Right lobe of liver (tissue), 6 donors: ENCODE measurements at regions not wholly inside any gene's neighbourhood (a gene's known extent, or its start where the extent isn't known, plus 50 kb on each side); places are given as distances from the start of the nearest gene placed in this dataset.
"Not testable (repeated sequence)": the region's sequence is repeated elsewhere in the genome, so short reads cannot be mapped to it uniquely, and the experiment has no call there.

Source experiments
- ATAC-seq, 4 donors: fragments of 200-7000 bp; cut with Tn5 transposase; one replicate each; pipeline ENCODE4 v1.9.1; 2020; ENCODE audit warnings: mild to moderate bottlenecking in 4 of 4, moderate library complexity in 4 of 4
- DNase-seq, 3 donors: peaks; one replicate each; pipeline ENCODE4 v3.0.0-alpha.2; 2020
- H3K27ac ChIP-seq, 3 donors: fragments of 200-600 bp; one replicate each; pipeline ENCODE4 v1.8.0; 2022
- H3K27me3 ChIP-seq, 2 donors: fragments of 200-600 bp; one replicate each; pipeline ENCODE4 v1.8.0; 2022
- H3K36me3 ChIP-seq, 4 donors: fragments of 200-600 bp; sonication (generic) in 1 of 4; one replicate each; pipeline versions ENCODE4 v1.5.1 to v1.8.0; 2017 to 2022; ENCODE audit warnings: control low read depth in 1 of 4
- H3K4me1 ChIP-seq, 4 donors: fragments of 200-600 bp; sonication (generic) in 1 of 4; one replicate each; pipeline versions ENCODE4 v1.5.1 to v1.8.0; 2017 to 2022; ENCODE audit warnings: control low read depth in 1 of 4
- H3K4me3 ChIP-seq, 3 donors: fragments of 200-600 bp; one replicate each; pipeline ENCODE4 v1.8.0; 2022
- H3K9me3 ChIP-seq, 4 donors: fragments of 200-600 bp; sonication (generic) in 1 of 4; one replicate each; pipeline versions ENCODE4 v1.5.1 to v1.8.0; 2017 to 2022; ENCODE audit warnings: control low read depth in 1 of 4
- CTCF ChIP-seq, 4 donors: fragments of 200-600 bp in 3 of 4; fragments of 450-650 bp in 1 of 4; IDR thresholded peaks; one replicate each; pipeline versions ENCODE4 v1.5.1 to v1.8.0; 2016 to 2022; ENCODE audit warnings: antibody characterized with exemption in 4 of 4, mild to moderate bottlenecking in 2 of 4
- POLR2A ChIP-seq: fragments of 450-650 bp; IDR thresholded peaks from one replicate; pipeline ENCODE4 v1.6.1; 2017; ENCODE audit warnings: antibody characterized with exemption, mild to moderate bottlenecking
- WGBS: methylation state at CpG from one replicate; pipeline ENCODE4 v1.1.6; 2018; ENCODE audit warnings: low coverage, low lambda C conversion rate; ENCODE audit not compliant: insufficient coverage; ENCODE audit errors: missing lambda C conversion rate; 5-methylcytosine and 5-hydroxymethylcytosine counted together
- intact Hi-C, 2 donors: fragments of 100-400 bp; cut with DNase I; formaldehyde crosslinking; loops; one replicate each; pipeline versions ENCODE4 v1.11.2 to v1.14.1; 2022
- donor health status: DM: no; HTN: yes; CAD: no.
- donor health status: DM: no; HTN: no; CAD: no.
- donor health status: DM: no; HTN: no; CAD: no.
- donor health status: DM: no; HTN: yes; CAD: no.
- donor health status: DM: no; HTN: yes; CAD: no.

DNA sequence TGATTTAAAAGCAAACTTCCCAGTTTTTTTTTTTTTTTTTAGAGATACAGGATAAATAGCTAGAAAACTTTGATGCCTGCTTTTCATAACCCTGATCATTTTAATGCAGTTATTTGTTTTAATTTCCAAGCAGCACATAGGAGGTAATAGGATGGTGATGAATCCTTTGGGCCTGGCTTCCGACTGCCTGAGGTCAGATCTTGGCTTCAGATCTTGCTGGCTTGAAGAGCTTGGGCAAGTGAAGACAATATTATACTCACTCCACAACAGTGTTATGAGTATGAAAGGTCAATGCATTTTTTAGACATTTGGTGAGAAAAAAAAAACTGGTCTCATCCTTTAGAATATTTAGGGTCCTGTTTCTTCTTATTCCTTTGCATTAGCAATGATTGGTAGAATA lies 124.8 kb upstream of the PRKCQ start:
- no peak overlapping the region for H3K27ac ChIP-seq
- no peaks in the 10 kb centered on the region for H3K36me3 ChIP-seq
- ATAC-seq (no peak), DNase-seq (no peak)
- H3K4me3 ChIP-seq = no peak overlapping the region
- no peaks in the 10 kb centered on the region for H3K9me3 ChIP-seq
- TF ChIP-seq POLR2A (no peak), CTCF (IDR thresholded peaks at IDR 0.05) (no peak)
- intact Hi-C loops = no loop called here
- no peaks in the 10 kb centered on the region for H3K4me1 ChIP-seq
- WGBS = 55% methylated on average over 1 of the region's 1 CpG
- H3K27me3 ChIP-seq = no peaks in the 10 kb centered on the region

- H3K36me3 ChIP-seq, H3K27me3 ChIP-seq, H3K4me1 ChIP-seq, intact Hi-C loops, DNase-seq, H3K9me3 ChIP-seq, H3K27ac ChIP-seq, H3K4me3 ChIP-seq, ATAC-seq: not testable (repeated sequence)
- WGBS = 82% methylated on average over 2 of the region's 2 CpGs
Measured at GRCh38 chr10:6702833-6703232, 122.8 kb upstream of the PRKCQ start.

- Histone ChIP-seq H3K27me3 (no peaks in the 10 kb centered on the region), H3K9me3 (no peaks in the 10 kb centered on the region), H3K36me3 (no peaks in the 10 kb centered on the region), H3K4me3 (no peak overlapping the region), H3K4me1 (no peaks in the 10 kb centered on the region), H3K27ac (no peak overlapping the region)
- ATAC-seq (no peak), DNase-seq (no peak)
- 47% methylated on average over 3 of the region's 7 CpGs for WGBS
- intact Hi-C loops = no loop called here
- TF ChIP-seq POLR2A (no peak), CTCF (IDR thresholded peaks at IDR 0.05) (no peak)
Measured at GRCh38 chr10:6702030-6702429, 122.0 kb upstream of the PRKCQ start.

DNA sequence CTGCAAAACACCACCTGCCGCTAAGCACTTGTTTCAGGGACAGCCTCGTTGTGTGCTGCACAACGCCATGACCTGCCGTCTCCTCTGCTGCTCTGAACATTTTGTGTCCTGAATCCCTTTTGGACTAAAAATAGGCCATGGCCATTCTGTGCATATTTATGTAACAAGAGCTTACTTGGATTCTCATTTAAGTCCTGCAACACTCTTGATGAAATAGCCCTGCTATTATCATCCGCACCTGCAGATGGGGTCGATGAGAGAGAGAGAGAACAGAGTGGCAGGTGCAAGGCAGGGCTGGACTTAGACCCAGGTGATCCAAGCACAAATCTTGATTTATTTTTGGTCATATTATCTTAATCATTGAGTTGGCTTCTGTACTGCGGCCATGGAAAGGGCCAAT lies 121.2 kb upstream of the PRKCQ start:
- no peaks in the 10 kb centered on the region for H3K36me3 ChIP-seq
- H3K4me1 ChIP-seq = no peaks in the 10 kb centered on the region
- DNase-seq = no peak
- peak in 1 of 4 donors; percentile 38 for ATAC-seq
- WGBS = 72% methylated on average over 7 of the region's 7 CpGs
- no peak overlapping the region for H3K4me3 ChIP-seq
- TF ChIP-seq POLR2A (no peak), CTCF (IDR thresholded peaks at IDR 0.05) (peak in 1 of 4 donors; percentile 22)
- intact Hi-C loops = no loop called here
- H3K9me3 ChIP-seq = no peaks in the 10 kb centered on the region
- H3K27ac ChIP-seq = no peak overlapping the region
- H3K27me3 ChIP-seq = no peaks in the 10 kb centered on the region

- Histone ChIP-seq H3K27me3 (no peaks in the 10 kb centered on the region), H3K9me3 (no peaks in the 10 kb centered on the region), H3K36me3 (no peaks in the 10 kb centered on the region), H3K27ac (no peak overlapping the region), H3K4me1 (no peaks in the 10 kb centered on the region), H3K4me3 (no peak overlapping the region)
- intact Hi-C loops = no loop called here
- ATAC-seq (no peak), DNase-seq (no peak)
- 83% methylated on average over 4 of the region's 4 CpGs for WGBS
- no peak for TF ChIP-seq CTCF (IDR thresholded peaks at IDR 0.05)
- no peak for TF ChIP-seq POLR2A
Measured at GRCh38 chr10:6700066-6700465, 120.0 kb upstream of the PRKCQ start.
